Sigmoid colon (tissue), 4 donors: ENCODE measurements at regions not wholly inside any gene's neighbourhood (a gene's known extent, or its start where the extent isn't known, plus 50 kb on each side); places are given as distances from the start of the nearest gene placed in this dataset.

Experiments
- CTCF ChIP-seq, 4 experiments: fragments of 450-650 bp in 3 of 4; fragments of 200-600 bp in 1 of 4; IDR thresholded peaks; one replicate each; pipeline ENCODE4 v1.5.1; 2016 to 2019; ENCODE audit warnings: antibody characterized with exemption in 4 of 4, mild to moderate bottlenecking in 3 of 4, moderate library complexity in 2 of 4
- POLR2A ChIP-seq, 2 donors: fragments of 450-650 bp; IDR thresholded peaks; one replicate each; pipeline ENCODE4 v1.6.1; 2016; ENCODE audit warnings: antibody characterized with exemption in 2 of 2, mild to moderate bottlenecking in 2 of 2, moderate library complexity in 2 of 2
- POLR2AphosphoS5 ChIP-seq, 4 donors: sonication (generic); formaldehyde crosslinking; IDR thresholded peaks; one replicate each; pipeline ENCODE4 v1.6.1; 2017; ENCODE audit warnings: antibody characterized with exemption in 4 of 4

DNA sequence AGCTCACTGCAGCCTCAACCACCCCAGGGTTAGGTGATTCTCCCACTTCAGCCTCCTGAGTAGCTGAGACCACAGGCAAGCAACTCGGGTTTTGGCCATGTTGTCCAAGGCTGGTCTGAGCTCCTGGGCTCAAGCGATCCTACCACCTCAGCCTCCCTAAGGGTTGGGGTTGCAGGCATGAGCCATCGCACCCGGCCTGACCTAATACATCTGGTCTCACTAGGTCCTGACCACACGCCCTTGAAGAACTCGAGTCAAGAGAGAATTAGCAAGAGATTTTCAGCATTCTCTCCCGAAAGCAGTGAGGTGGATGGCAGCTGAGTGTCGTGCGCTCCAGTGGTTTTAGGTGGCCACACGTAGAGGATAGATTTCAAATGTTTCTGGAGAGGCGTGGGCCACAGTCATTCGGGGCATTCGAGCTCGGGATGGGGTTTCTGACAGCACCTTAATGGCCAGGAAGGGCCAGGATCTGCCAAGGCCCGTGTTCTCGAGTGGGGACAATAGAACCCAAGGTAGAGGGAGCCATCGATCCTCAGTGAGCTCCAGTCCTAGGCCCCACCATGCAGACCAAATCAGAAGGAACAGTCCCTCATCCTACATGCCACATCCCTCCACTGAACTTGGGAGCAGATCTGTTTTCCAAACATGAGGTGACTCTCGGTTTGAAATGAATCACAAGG, 193.1 kb downstream of the ALG10 start:
- no peak for TF ChIP-seq CTCF (IDR thresholded peaks at IDR 0.05)
- TF ChIP-seq POLR2A (IDR thresholded peaks at IDR 0.05): no peak
- TF ChIP-seq POLR2AphosphoS5 (IDR thresholded peaks at IDR 0.05): no peak
